Fibroblast of the aortic adventitia (primary cell): ENCODE measurements at regions not wholly inside any gene's neighbourhood (a gene's known extent, or its start where the extent isn't known, plus 50 kb on each side); places are given as distances from the start of the nearest gene placed in this dataset.

Source experiments
- DNase-seq: peaks from one replicate; pipeline ENCODE4 v3.0.0-alpha.2; 2010; ENCODE audit warnings: low read depth
- H3K4me3 ChIP-seq: 2 replicates; pipeline ENCODE4 v1.5.1; 2011; ENCODE audit warnings: low read depth, mild to moderate bottlenecking, control low read depth, low read length, moderate library complexity
- CTCF ChIP-seq: IDR thresholded peaks from 2 replicates; pipeline ENCODE4 v1.5.1; 2011; ENCODE audit warnings: mild to moderate bottlenecking, low read length, control low read depth, inconsistent platforms; ENCODE audit not compliant: insufficient read depth

- no peak overlapping the region for H3K4me3 ChIP-seq
- no peak for TF ChIP-seq CTCF
Observed at GRCh38 chr16:76749780-76750375, 441.1 kb upstream of the MON1B start.

DNA sequence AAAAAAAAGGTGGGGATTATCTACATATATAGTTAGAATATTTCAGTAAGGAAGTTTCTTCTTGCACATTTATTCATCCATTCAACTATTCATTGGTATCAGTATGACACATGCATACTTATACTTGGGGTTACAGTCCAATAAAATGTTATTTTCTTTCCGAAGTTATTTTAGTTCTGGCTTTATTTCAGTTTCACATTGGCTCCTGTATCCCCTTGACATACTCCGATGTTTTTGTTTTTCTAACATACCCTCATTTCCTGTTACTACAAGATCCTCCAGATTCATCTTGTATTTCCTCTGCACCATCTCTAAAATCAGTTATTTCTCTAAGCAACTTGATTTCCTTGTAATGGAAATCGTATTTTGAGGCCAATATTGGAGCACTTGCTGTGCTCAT is 435.5 kb upstream of the MON1B start:
- no peak for TF ChIP-seq CTCF
- DNase-seq, result no peak
- no peak overlapping the region for H3K4me3 ChIP-seq

More at GRCh38 chr16:76749780-76750375, 441.1 kb upstream of the MON1B start:
- DNase-seq, result no peak

GRCh38 chr16:76756423-76756822 is 434.6 kb upstream of the MON1B start:
- no peak for TF ChIP-seq CTCF
- DNase-seq, result no peak
- no peak overlapping the region for H3K4me3 ChIP-seq

DNA sequence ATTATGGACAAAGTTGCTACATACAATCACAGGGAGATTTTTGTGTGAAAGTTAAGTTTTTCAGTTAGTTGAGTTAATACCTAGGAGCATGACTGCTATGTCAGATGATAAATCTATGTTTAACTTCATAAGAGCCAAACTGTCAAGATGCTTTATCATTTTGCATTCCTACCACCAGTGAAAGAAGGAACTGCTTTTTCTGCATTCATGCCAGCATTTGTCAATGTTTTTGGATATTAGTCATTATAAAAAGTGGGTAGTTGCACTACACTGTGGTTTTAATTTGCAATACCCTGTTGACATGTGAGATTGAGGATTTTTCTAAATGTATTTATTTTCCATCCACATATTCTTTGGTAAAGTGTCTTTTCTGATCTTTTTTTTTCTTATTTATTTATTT is 434.0 kb upstream of the MON1B start:
- peak; percentile 9 for DNase-seq
- H3K4me3 ChIP-seq, result no peak overlapping the region
- TF ChIP-seq CTCF, result no peak

DNA sequence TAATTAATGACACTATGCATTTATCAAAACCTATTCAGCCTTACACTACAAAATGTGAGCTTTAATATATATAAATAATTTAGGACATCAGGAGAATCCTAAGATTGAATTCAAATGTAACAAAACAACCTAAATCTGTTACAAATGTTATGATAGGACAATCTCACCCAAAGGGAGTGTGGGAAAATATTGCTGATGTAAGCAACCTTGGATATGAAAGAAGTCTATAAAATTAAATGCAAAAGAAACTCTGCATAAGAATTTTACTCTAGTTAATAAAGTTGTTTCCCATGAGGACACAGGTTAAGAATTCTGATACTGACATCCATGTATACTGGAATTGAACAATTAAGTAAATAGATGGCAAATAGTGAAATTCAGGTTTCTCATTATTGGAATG is 424.5 kb upstream of the MON1B start:
- TF ChIP-seq CTCF, result no peak
- no peak overlapping the region for H3K4me3 ChIP-seq
- no peak for DNase-seq

- no peak overlapping the region for H3K4me3 ChIP-seq
- no peak for DNase-seq
- TF ChIP-seq CTCF, result no peak
Observed at GRCh38 chr16:76768316-76768715, 422.7 kb upstream of the MON1B start.

DNA sequence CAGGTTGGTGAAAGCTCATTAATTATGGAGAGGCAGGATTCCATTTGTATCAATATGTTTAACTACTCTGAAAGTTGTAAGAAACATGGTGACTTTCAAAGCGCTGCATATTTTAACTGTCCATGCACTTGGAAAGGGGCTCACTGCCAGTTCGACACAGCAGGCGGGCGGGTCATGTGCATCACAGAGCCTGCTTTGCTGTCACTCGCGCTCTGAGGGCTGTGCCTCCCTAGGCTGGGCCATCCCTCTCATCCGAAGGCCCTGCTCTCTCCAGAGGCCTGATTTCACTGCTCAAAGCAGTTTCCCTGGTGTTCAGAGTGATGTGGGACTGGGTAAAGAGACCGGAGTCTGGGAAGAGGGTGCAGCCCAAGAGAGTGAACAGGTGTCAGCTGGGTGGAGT is 422.0 kb upstream of the MON1B start:
- DNase-seq, result no peak
- no peak overlapping the region for H3K4me3 ChIP-seq
- TF ChIP-seq CTCF, result no peak
